Stimulated activated CD8-positive, alpha-beta memory T cell treated with anti-CD3 and anti-CD28 coated beads, Interleukin-12 subunit alpha, Interleukin-12 subunit beta, amount 100 ng/mL, for 24 hours (primary cell): ENCODE measurements at regions not wholly inside any gene's neighbourhood (a gene's known extent, or its start where the extent isn't known, plus 50 kb on each side); places are given as distances from the start of the nearest gene placed in this dataset.

Source experiments
- DNase-seq: peaks from one replicate; pipeline ENCODE4 v3.0.0-alpha.2; 2020; ENCODE audit errors: extremely low read depth

DNA sequence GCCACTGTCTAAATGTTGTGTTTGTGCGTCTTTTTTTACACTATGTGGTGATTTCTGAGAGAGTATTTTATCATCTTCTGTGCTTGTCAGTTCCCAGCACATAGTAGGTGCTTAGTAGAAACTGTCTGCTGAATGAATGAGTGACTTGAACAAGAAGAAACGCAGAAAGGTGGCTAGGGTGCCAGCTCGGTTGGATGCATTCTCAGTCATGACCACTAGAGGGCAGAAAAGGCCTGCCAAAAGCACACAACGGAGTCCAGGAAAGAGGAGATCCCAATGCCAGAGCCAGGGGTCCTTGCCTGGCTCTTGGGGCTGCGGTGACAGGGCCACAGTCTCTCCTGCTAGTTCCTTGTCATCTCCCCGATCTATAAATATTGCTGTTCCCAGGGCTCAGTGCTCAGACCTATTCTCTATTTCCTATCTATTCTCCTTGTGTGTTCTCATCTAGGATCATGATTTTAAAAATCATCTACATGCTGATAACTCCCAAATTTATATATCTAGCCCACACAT lies 57.3 kb upstream of the CCL1 start:
- peak; percentile 12 for DNase-seq

DNA sequence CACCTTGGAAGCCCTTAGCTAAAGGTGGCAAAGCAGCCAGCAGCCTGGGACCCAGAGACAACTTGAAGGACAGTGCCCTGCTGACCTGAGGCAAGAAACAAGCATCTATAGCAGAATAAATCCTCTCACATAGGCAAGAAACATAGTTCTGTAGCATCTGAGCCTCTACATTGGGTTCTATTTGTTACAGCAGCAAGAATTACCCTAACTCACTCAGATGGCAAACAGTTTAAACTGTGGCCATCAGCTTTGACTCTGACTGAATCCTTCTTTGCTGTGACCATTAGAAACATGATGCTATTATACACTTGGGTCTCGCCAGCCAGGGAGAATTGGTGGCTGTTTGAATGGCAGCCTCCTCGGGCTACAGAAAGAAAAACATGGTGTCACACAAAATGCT lies 53.1 kb upstream of the CCL1 start:
- DNase-seq, result no peak

DNA sequence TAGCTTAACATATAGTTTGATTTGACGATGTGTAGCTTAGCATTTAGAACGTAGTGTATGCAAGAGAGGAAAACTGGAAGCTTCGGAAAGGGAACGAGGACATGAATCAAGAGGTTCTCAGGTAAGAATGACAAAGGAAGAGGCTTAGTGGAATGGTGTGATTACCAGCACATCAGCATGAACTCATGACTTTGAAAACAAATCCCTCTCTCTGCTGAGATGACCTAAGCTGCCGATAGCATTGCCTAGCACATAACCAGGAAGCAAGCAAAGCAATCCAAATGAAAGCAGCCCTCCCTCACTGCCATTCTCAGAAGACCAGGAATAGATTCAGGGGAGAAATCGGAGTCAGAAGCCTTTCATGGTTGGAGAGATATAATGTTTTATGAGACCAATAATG lies 51.3 kb upstream of the CCL1 start:
- DNase-seq, result no peak

DNA sequence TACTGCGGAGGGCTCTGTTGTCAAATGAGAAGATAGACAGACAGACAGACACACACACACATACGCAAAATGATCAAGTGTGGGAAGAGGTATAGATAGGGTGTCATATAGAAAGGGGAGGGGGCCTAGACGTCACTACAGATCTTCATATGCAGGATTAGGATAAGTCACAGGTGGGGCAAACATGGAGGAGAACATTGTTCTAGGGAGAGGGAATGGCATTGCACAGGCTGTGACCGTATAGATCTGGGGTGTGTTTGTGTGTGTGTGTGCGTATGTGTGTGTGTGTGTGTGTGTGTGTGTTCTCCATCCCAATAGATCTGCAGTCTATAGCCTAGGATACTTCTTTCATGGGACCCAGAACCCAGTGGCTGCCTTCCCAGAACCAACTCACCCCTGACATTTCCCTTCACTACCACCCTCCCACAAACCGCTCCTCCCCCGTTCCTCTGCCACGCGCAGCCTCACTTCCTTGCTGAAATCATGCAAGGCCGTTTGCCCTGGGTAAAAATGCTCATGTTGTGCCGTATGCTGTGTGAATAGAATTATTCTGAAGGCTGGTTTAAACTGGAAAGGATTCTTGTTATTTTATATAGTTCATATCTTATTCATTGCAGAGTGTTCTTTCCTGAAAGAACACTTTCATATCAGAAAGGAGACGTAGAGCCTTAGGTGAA lies 50.5 kb upstream of the CCL1 start:
- DNase-seq, result no peak

DNA sequence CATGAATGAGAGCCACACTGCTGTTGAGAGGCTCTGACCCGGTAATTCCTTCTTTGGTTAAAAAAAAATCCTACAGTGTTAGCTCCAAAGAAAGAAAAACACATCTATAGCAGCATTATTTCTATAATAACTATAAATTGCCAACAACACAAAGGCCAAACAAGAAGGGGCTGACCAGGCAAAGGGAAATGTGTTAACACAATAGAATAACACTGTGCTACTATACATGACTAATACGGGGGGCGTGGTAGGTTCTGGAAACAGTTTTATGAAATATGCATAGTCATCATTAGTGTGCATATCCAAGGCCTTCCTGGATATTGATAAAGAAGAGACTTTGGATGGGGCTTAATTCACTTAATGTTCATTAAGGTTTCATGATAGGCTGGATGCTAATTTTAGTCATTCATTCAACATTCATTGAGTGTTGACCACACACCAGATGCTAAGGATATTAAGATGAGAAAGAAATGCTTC lies 50.0 kb upstream of the CCL1 start:
- no peak for DNase-seq
